ENCODE measurements at regions not wholly inside any gene's neighbourhood (a gene's known extent, or its start where the extent isn't known, plus 50 kb on each side); places are given as distances from the start of the nearest gene placed in this dataset.

DNA sequence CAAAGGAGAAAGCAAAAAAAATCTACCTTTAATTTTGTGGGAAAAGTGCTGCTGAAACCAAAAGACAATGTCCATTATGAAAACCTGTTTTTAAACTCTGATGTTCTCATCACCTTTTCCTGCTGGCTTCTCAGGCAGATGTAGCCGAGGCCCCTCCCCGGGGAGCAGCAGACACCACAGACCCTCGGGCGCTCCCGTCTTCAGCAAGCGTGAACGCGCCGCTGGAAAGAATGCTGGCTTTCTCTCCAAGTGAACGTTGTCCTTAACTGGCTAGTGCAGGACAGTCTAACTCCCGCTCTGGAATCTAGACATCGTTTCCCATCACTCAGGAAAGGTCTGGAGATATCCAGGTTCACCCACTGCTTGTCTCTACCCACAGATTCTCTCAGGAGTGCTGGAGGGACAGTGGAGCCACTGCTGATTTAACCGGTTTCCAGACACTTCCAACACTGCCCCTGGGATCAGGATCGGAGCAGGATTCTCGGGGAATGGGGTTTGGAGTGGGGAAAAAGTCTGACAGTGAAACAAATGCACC is 211.2 kb downstream of the RBFOX3 start:
- TF ChIP-seq, protein P1, sequence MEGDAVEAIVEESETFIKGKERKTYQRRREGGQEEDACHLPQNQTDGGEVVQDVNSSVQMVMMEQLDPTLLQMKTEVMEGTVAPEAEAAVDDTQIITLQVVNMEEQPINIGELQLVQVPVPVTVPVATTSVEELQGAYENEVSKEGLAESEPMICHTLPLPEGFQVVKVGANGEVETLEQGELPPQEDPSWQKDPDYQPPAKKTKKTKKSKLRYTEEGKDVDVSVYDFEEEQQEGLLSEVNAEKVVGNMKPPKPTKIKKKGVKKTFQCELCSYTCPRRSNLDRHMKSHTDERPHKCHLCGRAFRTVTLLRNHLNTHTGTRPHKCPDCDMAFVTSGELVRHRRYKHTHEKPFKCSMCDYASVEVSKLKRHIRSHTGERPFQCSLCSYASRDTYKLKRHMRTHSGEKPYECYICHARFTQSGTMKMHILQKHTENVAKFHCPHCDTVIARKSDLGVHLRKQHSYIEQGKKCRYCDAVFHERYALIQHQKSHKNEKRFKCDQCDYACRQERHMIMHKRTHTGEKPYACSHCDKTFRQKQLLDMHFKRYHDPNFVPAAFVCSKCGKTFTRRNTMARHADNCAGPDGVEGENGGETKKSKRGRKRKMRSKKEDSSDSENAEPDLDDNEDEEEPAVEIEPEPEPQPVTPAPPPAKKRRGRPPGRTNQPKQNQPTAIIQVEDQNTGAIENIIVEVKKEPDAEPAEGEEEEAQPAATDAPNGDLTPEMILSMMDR (conservative IDR thresholded peaks at IDR 0.05): no peak
- TF ChIP-seq ZFX (IDR thresholded peaks at IDR 0.05): no peak

All from C4-2B (cell line).